Suprapubic skin (tissue), 3 donors: ENCODE measurements at regions not wholly inside any gene's neighbourhood (a gene's known extent, or its start where the extent isn't known, plus 50 kb on each side); places are given as distances from the start of the nearest gene placed in this dataset.

Experiments
- CTCF ChIP-seq, 2 donors: fragments of 200-600 bp in 1 of 2; fragments of 450-650 bp in 1 of 2; sonication (generic) in 1 of 2; IDR thresholded peaks; one replicate each; pipeline ENCODE4 v1.5.1; 2016 to 2019; ENCODE audit warnings: antibody characterized with exemption in 2 of 2, mild to moderate bottlenecking in 1 of 2, moderate library complexity in 1 of 2
- POLR2A ChIP-seq, 2 donors: fragments of 450-650 bp; IDR thresholded peaks; one replicate each; pipeline ENCODE4 v1.6.1; 2017; ENCODE audit warnings: antibody characterized with exemption in 2 of 2, mild to moderate bottlenecking in 2 of 2, moderate library complexity in 2 of 2

GRCh38 chr11:81907996-81908395, 825.7 kb downstream of the FAM181B start:
- TF ChIP-seq CTCF (IDR thresholded peaks at IDR 0.05) (no peak), POLR2A (IDR thresholded peaks at IDR 0.05) (no peak)
